ENCODE measurements at regions not wholly inside any gene's neighbourhood (a gene's known extent, or its start where the extent isn't known, plus 50 kb on each side); places are given as distances from the start of the nearest gene placed in this dataset.

DNA sequence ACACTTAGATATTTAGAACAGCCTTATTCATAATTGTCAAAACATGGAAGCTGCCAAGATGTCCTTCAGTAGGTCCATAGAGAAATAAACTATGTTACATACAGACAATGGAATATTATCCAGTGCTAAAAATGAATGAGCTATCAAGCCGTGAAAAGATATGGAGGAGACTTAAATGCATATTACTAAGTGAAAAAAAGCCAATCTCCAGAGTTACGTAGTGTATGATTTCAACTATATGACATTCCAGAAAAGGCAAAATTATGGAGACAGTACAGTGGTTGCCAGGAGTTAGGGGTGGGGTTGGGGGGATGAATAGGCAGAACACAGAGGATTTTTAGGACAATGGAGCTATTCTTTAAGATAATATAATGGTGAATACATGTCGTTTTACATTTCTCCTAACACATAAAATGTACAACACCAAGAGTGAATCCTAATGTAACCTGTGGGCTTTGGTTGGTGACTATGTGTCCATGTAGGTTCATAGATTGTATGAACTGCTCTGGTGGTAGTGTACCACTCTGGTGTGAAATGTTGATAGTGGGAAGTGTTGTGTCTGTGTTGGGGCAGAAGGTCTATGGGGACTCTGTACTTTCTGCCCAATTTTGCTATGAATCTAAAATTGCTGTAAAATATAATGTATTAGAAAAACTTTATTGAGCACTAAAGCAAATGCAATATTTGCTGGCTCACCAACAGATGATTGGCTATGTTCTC, 122.6 kb downstream of the USP22 start (continued):
- TF ChIP-seq POLR2AphosphoS2 (IDR thresholded peaks at IDR 0.05; ENCODE audit: low read depth, low read length) (no peak), HDAC6 (IDR thresholded peaks at IDR 0.05; ENCODE audit: unreplicated experiment) (no peak), JUND (IDR thresholded peaks at IDR 0.05; ENCODE audit: low read depth, low read length) (no peak), SMARCA5 (IDR thresholded peaks at IDR 0.05) (no peak), ESRRA (IDR thresholded peaks at IDR 0.05; ENCODE audit: low read length) (no peak), ZNF207 (IDR thresholded peaks at IDR 0.05; ENCODE audit: borderline replicate concordance) (no peak), RB1 (IDR thresholded peaks at IDR 0.05; ENCODE audit: borderline replicate concordance) (no peak)

GRCh38 chr17:20920815-20921199, 122.0 kb downstream of the USP22 start:
- intact Hi-C loops (cut with micrococcal nuclease; ENCODE audit: unreplicated experiment) (no loop called here), in situ Hi-C loops (cut with MboI) (no loop called here)
- 18% methylated on average over 1 of the region's 1 CpG for WGBS (ENCODE audit: insufficient coverage, insufficient replicate concordance, low lambda C conversion rate, missing lambda C conversion rate)
- ATAC-seq = no peak
- ChIA-PET CTCF (no interaction called here), POLR2A (no interaction called here), SMC1A (ENCODE audit: uncharacterized antibody, unreplicated experiment) (no interaction called here), RAD21 (ENCODE audit: unreplicated experiment) (no interaction called here)
- Histone ChIP-seq H3K36me3 (ENCODE audit: control insufficient read depth in 2 of 2, insufficient read depth in 2 of 2, low read length in 1 of 2) (no peaks in the 10 kb centered on the region), H3K27me3 (replicated peaks in 1 of 2; ENCODE audit: control insufficient read depth in 2 of 2, insufficient read depth in 2 of 2, low read length in 1 of 2) (no peaks in the 10 kb centered on the region; a peak in 1 of 4 replicates), H4K20me1 (ENCODE audit: control insufficient read depth, insufficient read depth) (no peaks in the 10 kb centered on the region), H2AFZ (ENCODE audit: control insufficient read depth, low read depth, low read length) (no peak overlapping the region), H3K79me2 (ENCODE audit: control insufficient read depth, insufficient read depth, low read length) (no peaks in the 10 kb centered on the region), H3K4me1 (ENCODE audit: control insufficient read depth, insufficient read depth, low read length) (no peaks in the 10 kb centered on the region), H3K9ac (ENCODE audit: control insufficient read depth, insufficient read depth, low read length) (no peak overlapping the region), H3K4me3 (no peak overlapping the region), H3K4me2 (ENCODE audit: control insufficient read depth, insufficient read depth) (no peak overlapping the region), H3K27ac (ENCODE audit: control insufficient read depth, insufficient read depth) (no peak overlapping the region), H3K9me3 (replicated peaks; ENCODE audit: control insufficient read depth, insufficient read depth, low read length) (no peaks in the 10 kb centered on the region)
- FAIRE-seq = no peak
- BruUV-seq (replicated peaks) = no TSS peak
- DNase-seq (ENCODE audit: low read depth, low spot score) = no peak
- no peak for TF ChIP-seq IRF4 (IDR thresholded peaks at IDR 0.05; ENCODE audit: low read depth, low read length)
- no peak for TF ChIP-seq FOXK2 (IDR thresholded peaks at IDR 0.05)
- no peak for TF ChIP-seq ZZZ3 (IDR thresholded peaks at IDR 0.05; ENCODE audit: control insufficient read depth, insufficient read length, low read depth)
- no peak for TF ChIP-seq NR2C1 (IDR thresholded peaks at IDR 0.05)
- no peak for TF ChIP-seq CBX3 (IDR thresholded peaks at IDR 0.05; ENCODE audit: borderline replicate concordance, low read depth)
- TF ChIP-seq MYB (IDR thresholded peaks at IDR 0.05; ENCODE audit: borderline replicate concordance, low read depth, low read length) = no peak
- TF ChIP-seq ZBTB4 (CRISPR knock-in tag; IDR thresholded peaks at IDR 0.05) = no peak
- no peak for TF ChIP-seq SMAD5 (IDR thresholded peaks at IDR 0.05; ENCODE audit: low read depth)
- TF ChIP-seq MYC (IDR thresholded peaks at IDR 0.05; ENCODE audit: insufficient read depth, insufficient read length, insufficient replicate concordance, low read length, severe bottlenecking) = no peak
- TF ChIP-seq CBX5 (IDR thresholded peaks at IDR 0.05; ENCODE audit: low read depth) = no peak
- no peak for TF ChIP-seq ZNF687 (IDR thresholded peaks at IDR 0.05)
- TF ChIP-seq YBX1 (IDR thresholded peaks at IDR 0.05) = no peak

Measured in GM12878 (cell line).